ENCODE measurements at regions not wholly inside any gene's neighbourhood (a gene's known extent, or its start where the extent isn't known, plus 50 kb on each side); places are given as distances from the start of the nearest gene placed in this dataset.
"Not testable (repeated sequence)": the region's sequence is repeated elsewhere in the genome, so short reads cannot be mapped to it uniquely, and the experiment has no call there.

DNA sequence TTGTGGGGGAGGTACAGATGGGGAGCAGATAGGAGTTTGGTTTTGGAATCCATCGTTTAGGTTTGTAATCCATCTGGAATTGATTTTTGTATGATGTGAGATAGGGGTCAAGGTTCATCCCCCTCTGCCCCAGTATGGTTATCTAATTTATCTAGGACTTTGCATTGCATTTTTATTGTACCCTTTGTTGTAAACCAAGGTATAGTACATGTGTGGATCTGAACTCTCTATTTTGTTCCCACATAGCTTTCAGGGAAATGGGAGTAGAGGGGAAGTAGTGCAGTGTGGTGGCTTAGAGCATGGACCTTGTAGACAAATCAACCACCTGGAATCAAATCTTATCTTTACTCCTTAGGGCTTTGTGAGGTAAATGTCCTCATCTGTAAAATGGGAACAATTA, 65.7 kb downstream of the RAD54L2 start:
- H3K4me3 ChIP-seq (ENCODE audit: low read length in 2 of 2) = no peak overlapping the region
- H4K91ac ChIP-seq (ENCODE audit: low read depth, low read length, poor library complexity) = no peak overlapping the region
- H3K79me1 ChIP-seq (ENCODE audit: low read depth, low read length) = peaks cover 2% of the 10 kb centered on the region
- H3K27me3 ChIP-seq (ENCODE audit: control insufficient read depth in 3 of 3, insufficient read depth in 3 of 3, low read depth in 1 of 3, low read length in 3 of 3) = no peaks in the 10 kb centered on the region
- no peak overlapping the region for H2AFZ ChIP-seq (ENCODE audit: low read length)
- no peak overlapping the region for H3K4ac ChIP-seq (ENCODE audit: low read length)
- no peak overlapping the region for H4K8ac ChIP-seq (ENCODE audit: low read depth, low read length)
- no peak for DNase-seq (ENCODE audit: low spot score)
- no peak overlapping the region for H2AK5ac ChIP-seq (ENCODE audit: low read depth, low read length)
- H3K23ac ChIP-seq (ENCODE audit: low read depth, low read length, poor library complexity) = no peak overlapping the region
- H2BK5ac ChIP-seq (ENCODE audit: low read length) = no peak overlapping the region
- no peak overlapping the region for H3K27ac ChIP-seq (replicated peaks; ENCODE audit: low read length)
- peaks cover 0 to 2% of the 10 kb centered on the region in 2 donors for H3K9me3 ChIP-seq (replicated peaks in 1 of 2; ENCODE audit: control insufficient read depth in 2 of 2, insufficient read depth in 1 of 2, low read depth in 1 of 2, low read length in 2 of 2)
- peaks cover 6 to 18% of the 10 kb centered on the region in 2 donors for H3K36me3 ChIP-seq (replicated peaks in 1 of 2; ENCODE audit: control insufficient read depth in 2 of 2, insufficient read depth in 2 of 2, low read length in 2 of 2)
- H2BK15ac ChIP-seq (ENCODE audit: low read length) = no peak overlapping the region
- H3K4me2 ChIP-seq (ENCODE audit: insufficient read depth, low read length, poor library complexity, severe bottlenecking) = no peak overlapping the region
- no peaks in the 10 kb centered on the region for H3K4me1 ChIP-seq (ENCODE audit: control insufficient read depth in 2 of 2, insufficient read depth in 1 of 2, low read depth in 1 of 2, low read length in 2 of 2)
- no peak overlapping the region for H3K14ac ChIP-seq (ENCODE audit: low read length)
- no peak overlapping the region for H3K9ac ChIP-seq (ENCODE audit: low read depth, low read length, poor library complexity)
- no peak overlapping the region for H2BK120ac ChIP-seq (ENCODE audit: low read depth, low read length)
- H3K18ac ChIP-seq (ENCODE audit: low read length) = no peak overlapping the region
- no peak overlapping the region for H2BK12ac ChIP-seq (ENCODE audit: low read length)
- WGBS, 2 donors (ENCODE audit: extremely low coverage in 2 of 2, insufficient read length in 2 of 2, insufficient replicate concordance in 1 of 2) = no CpG with 5 or more reads among the region's 1 CpG

DNA sequence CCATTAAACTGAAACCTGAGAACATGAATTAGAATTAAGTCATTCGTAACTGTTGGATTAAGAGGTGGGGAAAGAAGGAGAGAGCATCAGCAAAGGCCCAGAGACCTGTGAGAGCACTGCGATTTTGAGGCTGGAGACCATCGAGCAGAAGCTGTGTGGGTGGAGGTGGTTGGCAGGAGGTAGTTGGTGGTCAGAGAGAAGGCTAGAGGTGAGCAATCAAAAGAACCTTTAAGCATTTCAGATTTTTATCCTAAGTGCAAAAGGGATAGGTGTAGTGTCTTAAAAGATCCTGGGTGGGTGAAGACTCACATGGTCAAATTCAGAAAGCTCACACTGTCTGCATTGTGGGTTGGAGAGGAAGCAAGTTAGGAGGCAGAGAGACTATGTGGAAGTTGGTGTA, 65.1 kb upstream of the TEX264 start:
- H4K8ac ChIP-seq (ENCODE audit: low read depth, low read length) = no peak overlapping the region
- no peak overlapping the region for H3K18ac ChIP-seq (ENCODE audit: low read length)
- H2BK120ac ChIP-seq (ENCODE audit: low read depth, low read length) = no peak overlapping the region
- no peak overlapping the region for H3K4me2 ChIP-seq (ENCODE audit: insufficient read depth, low read length, poor library complexity, severe bottlenecking)
- H3K79me1 ChIP-seq (ENCODE audit: low read depth, low read length) = peaks cover 2% of the 10 kb centered on the region
- H3K4me3 ChIP-seq (ENCODE audit: low read length in 2 of 2) = no peak overlapping the region
- H3K36me3 ChIP-seq (replicated peaks in 1 of 2; ENCODE audit: control insufficient read depth in 2 of 2, insufficient read depth in 2 of 2, low read length in 2 of 2) = peaks cover 6 to 18% of the 10 kb centered on the region in 2 donors
- peaks cover 0 to 2% of the 10 kb centered on the region in 2 donors for H3K9me3 ChIP-seq (replicated peaks in 1 of 2; ENCODE audit: control insufficient read depth in 2 of 2, insufficient read depth in 1 of 2, low read depth in 1 of 2, low read length in 2 of 2)
- no peak overlapping the region for H3K4ac ChIP-seq (ENCODE audit: low read length)
- no peak overlapping the region for H2AK5ac ChIP-seq (ENCODE audit: low read depth, low read length)
- no peak overlapping the region for H2AFZ ChIP-seq (ENCODE audit: low read length)
- H4K91ac ChIP-seq (ENCODE audit: low read depth, low read length, poor library complexity) = no peak overlapping the region
- H2BK15ac ChIP-seq (ENCODE audit: low read length) = no peak overlapping the region
- no peaks in the 10 kb centered on the region for H3K4me1 ChIP-seq (ENCODE audit: control insufficient read depth in 2 of 2, insufficient read depth in 1 of 2, low read depth in 1 of 2, low read length in 2 of 2)
- H3K27ac ChIP-seq (replicated peaks; ENCODE audit: low read length) = no peak overlapping the region
- WGBS, 2 donors (ENCODE audit: extremely low coverage in 2 of 2, insufficient read length in 2 of 2, insufficient replicate concordance in 1 of 2) = no CpG with 5 or more reads among the region's 3 CpGs
- H3K27me3 ChIP-seq (ENCODE audit: control insufficient read depth in 3 of 3, insufficient read depth in 3 of 3, low read depth in 1 of 3, low read length in 3 of 3) = no peaks in the 10 kb centered on the region
- H2BK5ac ChIP-seq (ENCODE audit: low read length) = no peak overlapping the region
- H3K23ac ChIP-seq (ENCODE audit: low read depth, low read length, poor library complexity) = no peak overlapping the region
- no peak overlapping the region for H2BK12ac ChIP-seq (ENCODE audit: low read length)
- no peak overlapping the region for H3K14ac ChIP-seq (ENCODE audit: low read length)
- no peak for DNase-seq (ENCODE audit: low spot score)
- H3K9ac ChIP-seq (ENCODE audit: low read depth, low read length, poor library complexity) = no peak overlapping the region

DNA sequence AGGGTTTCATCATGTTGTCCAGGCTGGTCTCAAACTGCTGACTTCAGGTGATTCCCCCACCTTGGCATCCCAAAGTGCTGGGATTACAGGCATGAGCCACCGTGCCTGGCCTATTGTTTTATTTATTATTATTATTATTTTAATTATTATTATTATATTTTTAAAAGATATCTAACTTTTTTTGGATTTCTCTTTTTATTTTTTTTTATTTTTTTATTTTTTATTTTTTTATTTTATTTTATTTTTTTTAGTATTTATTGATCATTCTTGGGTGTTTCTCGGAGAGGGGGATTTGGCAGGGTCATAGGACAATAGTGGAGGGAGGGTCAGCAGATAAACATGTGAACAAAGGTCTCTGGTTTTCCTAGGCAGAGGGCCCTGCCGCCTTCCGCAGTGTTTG, 64.2 kb upstream of the TEX264 start:
- not testable (repeated sequence) for H3K4me1 ChIP-seq (ENCODE audit: control insufficient read depth in 2 of 2, insufficient read depth in 1 of 2, low read depth in 1 of 2, low read length in 2 of 2); H3K14ac ChIP-seq (ENCODE audit: low read length)
- WGBS, 2 donors (ENCODE audit: extremely low coverage in 2 of 2, insufficient read length in 2 of 2, insufficient replicate concordance in 1 of 2) = no CpG with 5 or more reads among the region's 4 CpGs

DNA sequence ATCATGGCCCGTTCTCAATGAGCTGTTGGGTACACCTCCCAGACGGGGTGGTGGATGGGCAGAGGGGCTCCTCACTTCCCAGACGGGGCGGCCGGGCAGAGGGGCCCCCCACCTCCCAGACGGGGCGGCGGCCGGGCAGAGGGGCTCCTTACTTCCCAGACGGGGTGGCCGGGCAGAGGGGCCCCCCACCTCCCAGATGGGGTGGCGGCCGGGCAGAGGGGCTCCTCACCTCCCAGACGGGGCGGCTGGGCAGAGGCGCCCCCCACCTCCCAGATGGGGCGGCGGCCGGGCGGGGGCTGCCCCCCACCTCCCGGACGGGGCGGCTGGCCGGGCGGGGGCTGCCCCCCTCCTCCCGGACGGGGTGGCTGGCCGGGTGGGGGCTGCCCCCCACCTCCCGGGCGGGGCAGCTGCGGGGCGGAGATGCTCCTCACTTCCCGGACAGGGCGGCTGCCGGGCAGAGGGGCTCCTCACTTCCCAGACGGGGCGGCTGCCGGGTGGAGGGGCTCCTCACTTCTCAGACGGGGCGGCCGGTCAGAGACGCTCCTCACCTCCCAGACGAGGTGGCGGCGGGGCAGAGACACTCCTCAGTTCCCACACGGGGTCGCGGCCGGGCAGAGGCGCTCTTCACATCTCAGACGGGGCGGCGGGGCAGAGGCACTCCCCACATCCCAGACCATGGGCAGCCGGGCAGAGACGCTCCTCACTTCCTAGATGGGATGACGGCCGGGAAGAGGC, 63.3 kb upstream of the TEX264 start:
- H3K4me3 ChIP-seq (ENCODE audit: low read length in 2 of 2); H3K9ac ChIP-seq (ENCODE audit: low read depth, low read length, poor library complexity); H3K27ac ChIP-seq (replicated peaks; ENCODE audit: low read length); H3K14ac ChIP-seq (ENCODE audit: low read length); H3K27me3 ChIP-seq (ENCODE audit: control insufficient read depth in 3 of 3, insufficient read depth in 3 of 3, low read depth in 1 of 3, low read length in 3 of 3); H3K4ac ChIP-seq (ENCODE audit: low read length); H2BK12ac ChIP-seq (ENCODE audit: low read length); H2BK120ac ChIP-seq (ENCODE audit: low read depth, low read length); H3K18ac ChIP-seq (ENCODE audit: low read length); H2BK5ac ChIP-seq (ENCODE audit: low read length); H3K4me1 ChIP-seq (ENCODE audit: control insufficient read depth in 2 of 2, insufficient read depth in 1 of 2, low read depth in 1 of 2, low read length in 2 of 2); H2AK5ac ChIP-seq (ENCODE audit: low read depth, low read length); H3K23ac ChIP-seq (ENCODE audit: low read depth, low read length, poor library complexity); DNase-seq (ENCODE audit: low spot score); H4K91ac ChIP-seq (ENCODE audit: low read depth, low read length, poor library complexity); H2AFZ ChIP-seq (ENCODE audit: low read length); H3K4me2 ChIP-seq (ENCODE audit: insufficient read depth, low read length, poor library complexity, severe bottlenecking); H2BK15ac ChIP-seq (ENCODE audit: low read length); H3K9me3 ChIP-seq (replicated peaks in 1 of 2; ENCODE audit: control insufficient read depth in 2 of 2, insufficient read depth in 1 of 2, low read depth in 1 of 2, low read length in 2 of 2); H4K8ac ChIP-seq (ENCODE audit: low read depth, low read length); H3K79me1 ChIP-seq (ENCODE audit: low read depth, low read length): not testable (repeated sequence)
- H3K36me3 ChIP-seq (replicated peaks in 1 of 2; ENCODE audit: control insufficient read depth in 2 of 2, insufficient read depth in 2 of 2, low read length in 2 of 2) = peaks cover 6 to 19% of the 10 kb centered on the region in 2 donors
- no CpG with 5 or more reads among the region's 57 CpGs for WGBS, 2 donors (ENCODE audit: extremely low coverage in 2 of 2, insufficient read length in 2 of 2, insufficient replicate concordance in 1 of 2)

More for the DNA sequence above, 64.2 kb upstream of the TEX264 start:
- H4K8ac ChIP-seq (ENCODE audit: low read depth, low read length); DNase-seq (ENCODE audit: low spot score); H2AFZ ChIP-seq (ENCODE audit: low read length); H2BK15ac ChIP-seq (ENCODE audit: low read length); H3K18ac ChIP-seq (ENCODE audit: low read length); H3K79me1 ChIP-seq (ENCODE audit: low read depth, low read length); H2BK120ac ChIP-seq (ENCODE audit: low read depth, low read length); H2AK5ac ChIP-seq (ENCODE audit: low read depth, low read length); H3K23ac ChIP-seq (ENCODE audit: low read depth, low read length, poor library complexity); H3K27me3 ChIP-seq (ENCODE audit: control insufficient read depth in 3 of 3, insufficient read depth in 3 of 3, low read depth in 1 of 3, low read length in 3 of 3); H2BK5ac ChIP-seq (ENCODE audit: low read length); H4K91ac ChIP-seq (ENCODE audit: low read depth, low read length, poor library complexity); H3K4me2 ChIP-seq (ENCODE audit: insufficient read depth, low read length, poor library complexity, severe bottlenecking); H3K4me3 ChIP-seq (ENCODE audit: low read length in 2 of 2); H2BK12ac ChIP-seq (ENCODE audit: low read length); H3K4ac ChIP-seq (ENCODE audit: low read length); H3K9me3 ChIP-seq (replicated peaks in 1 of 2; ENCODE audit: control insufficient read depth in 2 of 2, insufficient read depth in 1 of 2, low read depth in 1 of 2, low read length in 2 of 2); H3K27ac ChIP-seq (replicated peaks; ENCODE audit: low read length); H3K9ac ChIP-seq (ENCODE audit: low read depth, low read length, poor library complexity): not testable (repeated sequence)
- H3K36me3 ChIP-seq (replicated peaks in 1 of 2; ENCODE audit: control insufficient read depth in 2 of 2, insufficient read depth in 2 of 2, low read length in 2 of 2) = peaks cover 6 to 20% of the 10 kb centered on the region in 2 donors

Data from neuronal stem cell (in vitro differentiated cells).